CD8-positive, alpha-beta memory T cell (primary cell): ENCODE measurements at regions not wholly inside any gene's neighbourhood (a gene's known extent, or its start where the extent isn't known, plus 50 kb on each side); places are given as distances from the start of the nearest gene placed in this dataset.

ENCODE experiments used
- CTCF ChIA-PET: fragments of 350-600 bp; sonication (Branson Sonifier 250); formaldehyde crosslinking; loops from one replicate; lab custom pipeline; 2021; ENCODE audit warnings: antibody characterized with exemption; lab: Charles Lee
- POLR2A ChIA-PET: fragments of 350-600 bp; sonication (Branson Sonifier 250); formaldehyde crosslinking; loops from one replicate; lab custom pipeline; 2021; ENCODE audit warnings: antibody characterized with exemption; lab: Charles Lee
- DNase-seq, 5 donors: peaks; one replicate each; pipeline versions ENCODE4 v3.0.0 to v3.0.0-alpha.2; 2020 to 2022; ENCODE audit warnings: mixed read lengths in 1 of 5
- H3K27ac ChIP-seq: one replicate; pipeline ENCODE4 v1.7.0; 2013; ENCODE audit warnings: low read depth, mild to moderate bottlenecking, low read length, moderate library complexity
- H3K27me3 ChIP-seq: 2 replicates; pipeline ENCODE4 v1.7.0; 2013; ENCODE audit warnings: low read length, mild to moderate bottlenecking; ENCODE audit not compliant: insufficient read depth, poor library complexity, severe bottlenecking
- H3K36me3 ChIP-seq: 2 replicates; pipeline ENCODE4 v1.7.0; 2013; ENCODE audit warnings: mild to moderate bottlenecking, low read length, moderate library complexity; ENCODE audit not compliant: insufficient read depth
- H3K4me1 ChIP-seq: 2 replicates; pipeline ENCODE4 v1.7.0; 2013; ENCODE audit warnings: mild to moderate bottlenecking, low read length, moderate library complexity; ENCODE audit not compliant: insufficient read depth
- H3K4me3 ChIP-seq: 2 replicates; pipeline ENCODE4 v1.7.0; 2013; ENCODE audit warnings: mild to moderate bottlenecking, low read length
- H3K9me3 ChIP-seq: 2 replicates; pipeline ENCODE4 v1.7.0; 2013; ENCODE audit warnings: mild to moderate bottlenecking, low read length
- H3K27ac Mint-ChIP-seq, 8 donors: one replicate each; pipeline ENCODE4 v1.8.0; 2020 to 2021; ENCODE audit warnings: mixed read lengths in 8 of 8, mild to moderate bottlenecking in 6 of 8, inconsistent platforms in 3 of 8, moderate library complexity in 3 of 8
- H3K27me3 Mint-ChIP-seq, 2 donors: one replicate each; pipeline ENCODE4 v1.8.0; 2020 to 2021; ENCODE audit warnings: mixed read lengths in 2 of 2, mild to moderate bottlenecking in 1 of 2, moderate library complexity in 1 of 2
- H3K36me3 Mint-ChIP-seq, 3 donors: one replicate each; pipeline ENCODE4 v1.8.0; 2020 to 2021; ENCODE audit warnings: mixed read lengths in 3 of 3, inconsistent platforms in 1 of 3, mild to moderate bottlenecking in 1 of 3
- H3K4me1 Mint-ChIP-seq, 3 donors: one replicate each; pipeline ENCODE4 v1.8.0; 2020 to 2021; ENCODE audit warnings: mixed read lengths in 3 of 3, inconsistent platforms in 1 of 3, mild to moderate bottlenecking in 1 of 3
- H3K4me3 Mint-ChIP-seq, 7 donors: one replicate each; pipeline ENCODE4 v1.8.0; 2020 to 2021; ENCODE audit warnings: mixed read lengths in 7 of 7, mild to moderate bottlenecking in 6 of 7, moderate library complexity in 4 of 7, inconsistent platforms in 2 of 7
- H3K9me3 Mint-ChIP-seq, 5 donors: one replicate each; pipeline ENCODE4 v1.8.0; 2020 to 2022; ENCODE audit warnings: mixed read lengths in 5 of 5, mild to moderate bottlenecking in 3 of 5, moderate library complexity in 2 of 5, inconsistent platforms in 1 of 5

DNA sequence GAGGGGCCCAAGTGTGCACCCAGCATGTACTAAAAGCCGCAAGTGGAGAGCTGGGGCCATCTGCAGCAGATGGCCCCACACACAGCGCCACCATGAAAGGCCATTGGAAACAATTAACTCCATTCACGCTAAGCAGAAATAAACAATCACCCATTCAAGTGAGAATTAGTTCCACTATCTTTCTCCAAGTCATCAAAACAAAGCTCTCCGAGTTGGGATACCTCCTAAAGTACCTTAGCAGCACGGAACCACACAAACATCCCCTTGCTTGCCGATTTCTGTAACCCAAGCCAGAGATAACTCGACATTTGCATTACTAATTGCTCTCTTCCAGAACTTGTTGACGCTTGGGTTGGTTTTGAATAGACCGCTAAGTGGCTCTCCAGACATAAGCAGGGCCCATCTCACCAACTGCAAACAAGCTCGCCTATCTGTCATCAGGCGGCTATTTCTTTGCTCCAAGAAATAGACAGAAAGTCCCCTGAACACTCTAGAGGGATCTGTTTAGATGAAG, 840.6 kb upstream of the SALL3 start:
- H3K4me3 ChIP-seq: no peak overlapping the region

DNA sequence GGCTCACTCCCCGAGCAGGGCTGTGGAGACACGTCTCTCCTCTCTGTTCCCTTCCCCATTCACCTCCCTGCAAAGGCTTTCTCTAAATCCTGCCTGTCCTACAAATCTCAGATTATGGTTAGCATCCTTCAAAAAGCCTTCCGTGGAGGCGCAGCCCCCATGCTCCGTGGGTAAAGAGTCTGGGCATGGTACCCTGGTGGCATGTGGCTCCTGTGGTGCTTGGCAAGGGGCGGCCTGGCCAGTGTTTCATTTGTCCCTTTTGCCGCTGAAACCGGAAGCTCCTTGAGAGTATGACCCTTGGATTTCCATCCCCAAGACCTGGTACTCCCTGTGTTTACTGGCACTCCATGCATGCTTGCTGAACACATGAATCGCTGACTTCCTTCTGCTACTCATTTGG, 839.3 kb upstream of the SALL3 start:
- Mint-ChIP-seq H3K4me3 (no peak overlapping the region), H3K9me3 (peaks cover 0 to 3% (median 0%) of the 10 kb centered on the region in 5 donors), H3K27ac (no peak overlapping the region), H3K27me3 (peaks cover 0 to 6% of the 10 kb centered on the region in 2 donors), H3K4me1 (no peaks in the 10 kb centered on the region), H3K36me3 (no peaks in the 10 kb centered on the region)
- Histone ChIP-seq H3K27ac (no peak overlapping the region), H3K9me3 (no peaks in the 10 kb centered on the region), H3K4me3 (no peak overlapping the region), H3K27me3 (no peaks in the 10 kb centered on the region), H3K4me1 (no peaks in the 10 kb centered on the region), H3K36me3 (no peaks in the 10 kb centered on the region)
- CTCF ChIA-PET: no interaction called here
- POLR2A ChIA-PET: no interaction called here
- DNase-seq: no peak

More for the DNA sequence above, 840.6 kb upstream of the SALL3 start:
- ChIA-PET CTCF (no interaction called here), POLR2A (no interaction called here)
- Histone ChIP-seq H3K36me3 (no peaks in the 10 kb centered on the region), H3K27me3 (no peaks in the 10 kb centered on the region), H3K4me1 (no peaks in the 10 kb centered on the region), H3K9me3 (no peaks in the 10 kb centered on the region), H3K27ac (no peak overlapping the region)
- no peaks in the 10 kb centered on the region for H3K36me3 Mint-ChIP-seq
- H3K27ac Mint-ChIP-seq: no peak overlapping the region
- peaks cover 0 to 3% (median 0%) of the 10 kb centered on the region in 5 donors for H3K9me3 Mint-ChIP-seq
- H3K4me3 Mint-ChIP-seq: no peak overlapping the region
- peaks cover 0 to 5% of the 10 kb centered on the region in 2 donors for H3K27me3 Mint-ChIP-seq
- H3K4me1 Mint-ChIP-seq: no peaks in the 10 kb centered on the region
- DNase-seq: no peak

DNA sequence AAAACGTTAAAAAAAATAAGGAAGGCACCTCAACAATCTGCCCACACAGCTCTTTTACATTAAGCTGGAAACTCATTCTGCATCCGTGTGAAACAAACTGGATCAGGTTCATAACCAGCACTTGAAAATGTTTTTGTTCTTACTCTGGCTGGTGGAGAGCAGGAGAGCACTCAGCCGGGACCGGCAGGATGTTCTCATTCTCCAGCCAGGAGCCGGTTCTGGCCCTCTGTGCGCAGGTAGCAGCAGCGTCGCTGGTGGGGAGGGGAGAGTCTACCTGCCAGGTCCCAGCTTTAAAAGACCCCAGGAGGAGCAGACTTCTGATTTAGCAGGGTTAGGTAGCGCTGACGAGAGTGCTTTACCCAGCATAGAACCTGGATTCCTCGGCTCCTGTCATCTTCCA, 834.9 kb upstream of the SALL3 start:
- no peaks in the 10 kb centered on the region for H3K4me1 Mint-ChIP-seq
- H3K9me3 Mint-ChIP-seq: peaks cover 0 to 3% (median 0%) of the 10 kb centered on the region in 5 donors
- Histone ChIP-seq H3K4me3 (no peak overlapping the region), H3K27me3 (no peaks in the 10 kb centered on the region), H3K36me3 (no peaks in the 10 kb centered on the region), H3K27ac (no peak overlapping the region), H3K4me1 (no peaks in the 10 kb centered on the region), H3K9me3 (no peaks in the 10 kb centered on the region)
- DNase-seq: no peak
- CTCF ChIA-PET: no interaction called here
- no peak overlapping the region for H3K27ac Mint-ChIP-seq
- H3K36me3 Mint-ChIP-seq: no peaks in the 10 kb centered on the region
- H3K4me3 Mint-ChIP-seq: no peak overlapping the region
- POLR2A ChIA-PET: no interaction called here
- peaks cover 0 to 2% of the 10 kb centered on the region in 2 donors for H3K27me3 Mint-ChIP-seq

DNA sequence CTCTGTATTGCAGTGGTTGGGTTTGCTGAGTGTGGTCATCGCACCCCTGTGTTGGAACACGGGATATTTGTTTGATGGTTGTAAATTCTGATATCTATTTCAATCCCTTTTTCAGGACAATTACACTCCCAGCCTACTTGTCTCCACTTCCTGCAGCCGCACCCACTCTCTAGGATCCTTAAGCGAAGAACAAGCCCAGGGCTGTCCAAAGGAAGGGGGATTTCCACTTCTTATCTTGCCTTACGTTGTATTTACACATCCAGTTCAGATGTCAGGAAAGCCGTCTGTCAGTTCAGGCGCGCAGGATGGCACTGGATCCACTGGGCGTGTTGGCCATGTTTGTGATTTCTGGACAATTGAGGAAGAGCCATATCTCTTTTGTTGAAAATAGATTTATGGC, 834.5 kb upstream of the SALL3 start:
- H3K9me3 ChIP-seq: no peaks in the 10 kb centered on the region
- peaks cover 0 to 2% of the 10 kb centered on the region in 2 donors for H3K27me3 Mint-ChIP-seq
- no peak overlapping the region for H3K27ac ChIP-seq
- no peaks in the 10 kb centered on the region for H3K36me3 Mint-ChIP-seq
- H3K4me1 Mint-ChIP-seq: no peaks in the 10 kb centered on the region
- H3K36me3 ChIP-seq: no peaks in the 10 kb centered on the region
- H3K27me3 ChIP-seq: no peaks in the 10 kb centered on the region
- H3K4me3 Mint-ChIP-seq: no peak overlapping the region
- DNase-seq: no peak
- ChIA-PET CTCF (no interaction called here), POLR2A (no interaction called here)
- H3K9me3 Mint-ChIP-seq: peaks cover 0 to 3% (median 0%) of the 10 kb centered on the region in 5 donors
- H3K4me1 ChIP-seq: no peaks in the 10 kb centered on the region
- H3K27ac Mint-ChIP-seq: no peak overlapping the region
- no peak overlapping the region for H3K4me3 ChIP-seq

DNA sequence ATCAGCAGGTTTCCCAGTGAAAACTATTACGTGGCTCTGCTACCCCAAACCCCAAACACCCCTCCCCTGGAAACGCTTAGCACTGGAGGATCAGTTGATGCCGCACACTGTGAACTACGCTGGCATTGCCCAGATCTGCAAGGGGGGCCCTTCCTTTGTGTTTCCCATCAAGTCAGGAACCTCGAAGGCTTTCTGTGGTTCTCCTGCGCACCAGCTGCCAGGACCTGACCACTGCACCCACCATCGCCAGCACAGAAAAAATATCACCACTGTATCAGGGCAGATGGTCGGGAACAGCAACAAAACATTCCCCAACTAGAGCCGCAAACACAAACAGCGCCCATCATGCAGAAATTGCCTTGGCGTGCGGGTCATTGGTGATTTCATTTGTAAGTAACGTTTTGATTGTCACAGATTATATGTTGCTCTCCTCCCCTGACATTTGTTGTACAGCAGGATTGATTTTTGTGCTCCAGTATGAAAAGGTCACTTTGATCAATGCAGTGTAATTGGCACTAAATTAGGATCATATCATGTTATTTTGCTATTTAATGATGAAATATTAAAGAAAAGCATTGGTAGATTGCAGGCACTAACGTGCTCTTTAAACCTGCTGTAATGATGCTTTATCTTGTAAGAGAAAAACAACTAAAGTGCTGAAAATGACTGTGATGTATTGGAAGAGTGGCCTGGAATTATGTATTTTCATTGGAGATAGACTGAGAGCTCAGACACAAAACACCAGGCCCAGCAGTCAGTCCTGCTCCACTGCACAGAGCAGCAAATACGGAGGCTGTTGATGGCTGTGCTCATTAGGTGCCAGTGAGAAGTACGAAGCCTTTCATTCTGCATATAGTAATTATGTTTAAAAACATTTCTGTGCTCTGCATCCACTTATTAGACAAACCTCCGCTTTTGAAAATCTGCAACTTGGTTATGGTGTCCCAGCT, 833.2 kb upstream of the SALL3 start:
- ChIA-PET POLR2A (no interaction called here), CTCF (no interaction called here)
- peaks cover 0 to 2% of the 10 kb centered on the region in 2 donors for H3K27me3 Mint-ChIP-seq
- H3K27ac Mint-ChIP-seq: no peak overlapping the region
- H3K36me3 ChIP-seq: no peaks in the 10 kb centered on the region
- DNase-seq: no peak
- H3K9me3 Mint-ChIP-seq: peaks cover 0 to 3% (median 0%) of the 10 kb centered on the region in 5 donors
- no peaks in the 10 kb centered on the region for H3K36me3 Mint-ChIP-seq
- no peaks in the 10 kb centered on the region for H3K9me3 ChIP-seq
- H3K4me1 ChIP-seq: no peaks in the 10 kb centered on the region
- H3K4me3 Mint-ChIP-seq: no peak overlapping the region
- H3K4me1 Mint-ChIP-seq: no peaks in the 10 kb centered on the region
- no peak overlapping the region for H3K27ac ChIP-seq
- H3K27me3 ChIP-seq: no peaks in the 10 kb centered on the region
- H3K4me3 ChIP-seq: no peak overlapping the region

DNA sequence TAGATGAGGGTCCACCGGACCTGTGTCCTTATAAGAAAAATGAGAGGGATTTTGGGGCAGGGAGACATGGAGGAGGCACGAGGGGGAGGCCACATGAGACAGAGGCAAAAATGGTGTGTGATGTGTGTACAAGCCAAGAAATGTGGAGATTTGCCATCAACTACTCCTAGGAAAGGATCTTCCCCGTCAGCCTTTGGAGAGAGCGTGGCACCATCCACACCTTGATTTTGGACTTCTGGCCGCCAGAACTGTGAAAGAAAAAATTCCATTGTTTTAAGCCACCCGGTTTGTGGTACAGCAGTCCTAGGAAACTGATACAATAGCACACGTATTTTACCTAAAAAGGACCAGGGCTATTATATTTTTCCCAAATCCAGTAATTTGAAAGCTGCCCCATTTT, 829.0 kb upstream of the SALL3 start:
- Histone ChIP-seq H3K27ac (no peak overlapping the region), H3K4me3 (no peak overlapping the region), H3K27me3 (no peaks in the 10 kb centered on the region), H3K4me1 (no peaks in the 10 kb centered on the region), H3K9me3 (no peaks in the 10 kb centered on the region), H3K36me3 (no peaks in the 10 kb centered on the region)
- H3K4me3 Mint-ChIP-seq: no peak overlapping the region
- no peak overlapping the region for H3K27ac Mint-ChIP-seq
- H3K36me3 Mint-ChIP-seq: no peaks in the 10 kb centered on the region
- POLR2A ChIA-PET: no interaction called here
- CTCF ChIA-PET: no interaction called here
- no peaks in the 10 kb centered on the region for H3K4me1 Mint-ChIP-seq
- peaks cover 0 to 3% (median 0%) of the 10 kb centered on the region in 5 donors for H3K9me3 Mint-ChIP-seq
- no peak for DNase-seq
- no peaks in the 10 kb centered on the region for H3K27me3 Mint-ChIP-seq

DNA sequence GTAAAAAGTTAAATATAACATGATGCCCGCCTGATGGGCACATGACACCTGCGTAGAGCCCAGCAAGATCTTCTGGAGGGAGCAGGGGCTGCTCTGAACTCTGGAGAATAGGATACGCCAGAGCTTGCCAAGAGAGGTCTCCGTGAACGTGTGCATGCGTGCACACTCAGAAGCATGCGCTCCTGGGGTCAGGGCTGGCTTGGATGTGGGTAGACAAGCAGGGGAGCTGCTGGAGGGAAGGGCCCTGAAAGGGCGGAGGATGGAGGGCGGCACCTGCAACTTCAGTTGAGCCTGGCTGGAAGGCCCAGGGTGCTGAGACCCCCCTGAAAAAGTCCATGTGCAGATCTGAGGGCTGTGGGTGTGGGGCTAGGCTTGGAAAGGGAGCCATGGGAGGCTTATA, 828.4 kb upstream of the SALL3 start:
- CTCF ChIA-PET: no interaction called here
- POLR2A ChIA-PET: no interaction called here

DNA sequence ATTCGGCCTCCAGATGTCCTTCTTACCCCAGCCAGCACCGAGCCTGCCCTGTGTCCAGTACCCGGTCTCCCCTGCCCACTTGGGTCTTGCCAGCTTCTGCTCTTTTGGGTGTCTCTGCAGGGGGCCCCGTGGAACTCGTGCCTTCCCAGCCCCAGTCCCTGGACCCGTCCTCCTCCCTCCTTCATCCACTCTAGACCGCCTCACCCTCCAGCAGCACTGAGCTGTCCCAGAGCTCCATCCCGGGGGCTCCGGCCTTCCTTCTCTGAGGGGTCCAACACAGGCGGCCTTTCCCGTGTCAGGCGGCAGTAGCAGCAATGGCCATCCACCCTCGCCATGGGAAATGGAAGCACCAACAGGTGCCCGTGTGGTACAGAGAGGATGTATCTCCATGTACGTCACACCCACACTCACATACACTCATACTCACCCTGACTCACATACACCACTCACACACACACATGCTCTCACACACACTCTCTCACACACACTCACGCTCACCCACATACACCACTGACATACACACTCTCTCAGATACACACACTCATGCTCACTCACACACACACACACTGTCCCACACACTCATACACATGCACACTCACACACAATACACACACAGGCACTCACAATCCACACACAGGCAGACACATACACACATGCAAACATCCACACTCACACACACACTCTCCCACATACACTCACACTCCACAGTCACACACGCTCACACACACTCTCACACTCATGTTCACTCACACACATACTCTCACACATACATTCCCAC, 827.5 kb upstream of the SALL3 start:
- H3K9me3 Mint-ChIP-seq: peaks cover 0 to 3% (median 0%) of the 10 kb centered on the region in 5 donors

More for the DNA sequence above, 828.4 kb upstream of the SALL3 start:
- H3K27me3 ChIP-seq: no peaks in the 10 kb centered on the region
- no peak overlapping the region for H3K4me3 Mint-ChIP-seq
- H3K4me1 ChIP-seq: no peaks in the 10 kb centered on the region
- H3K4me3 ChIP-seq: no peak overlapping the region
- peaks cover 0 to 3% (median 0%) of the 10 kb centered on the region in 5 donors for H3K9me3 Mint-ChIP-seq
- DNase-seq: no peak
- no peaks in the 10 kb centered on the region for H3K9me3 ChIP-seq
- H3K27me3 Mint-ChIP-seq: no peaks in the 10 kb centered on the region
- no peaks in the 10 kb centered on the region for H3K36me3 Mint-ChIP-seq
- no peaks in the 10 kb centered on the region for H3K36me3 ChIP-seq
- no peak overlapping the region for H3K27ac Mint-ChIP-seq
- H3K27ac ChIP-seq: no peak overlapping the region
- H3K4me1 Mint-ChIP-seq: no peaks in the 10 kb centered on the region

More for the DNA sequence above, 827.5 kb upstream of the SALL3 start:
- no peaks in the 10 kb centered on the region for H3K9me3 ChIP-seq
- Mint-ChIP-seq H3K27ac (no peak overlapping the region), H3K27me3 (no peaks in the 10 kb centered on the region), H3K36me3 (no peaks in the 10 kb centered on the region), H3K4me3 (no peak overlapping the region), H3K4me1 (no peaks in the 10 kb centered on the region)
- DNase-seq: no peak
- CTCF ChIA-PET: no interaction called here
- H3K27ac ChIP-seq: no peak overlapping the region
- no peaks in the 10 kb centered on the region for H3K27me3 ChIP-seq
- POLR2A ChIA-PET: no interaction called here
- no peak overlapping the region for H3K4me3 ChIP-seq
- no peaks in the 10 kb centered on the region for H3K4me1 ChIP-seq
- H3K36me3 ChIP-seq: no peaks in the 10 kb centered on the region
